HL-60 (cell line): ENCODE measurements at regions not wholly inside any gene's neighbourhood (a gene's known extent, or its start where the extent isn't known, plus 50 kb on each side); places are given as distances from the start of the nearest gene placed in this dataset.

ENCODE experiments used
- DNase-seq, 2 experiments: peaks; one replicate each; pipeline ENCODE4 v3.0.0-alpha.2; 2010 to 2020; ENCODE audit warnings: low read depth in 1 of 2, low spot score in 1 of 2
- H3K27ac ChIP-seq: fragments of 250-450 bp; sonication (Bioruptor Pico); replicated peaks from 2 replicates; pipeline ENCODE4 v1.5.1; 2020; ENCODE audit warnings: mild to moderate bottlenecking, moderate library complexity
- H3K27me3 ChIP-seq: fragments of 250-450 bp; sonication (Bioruptor Pico); 2 replicates; pipeline ENCODE4 v1.5.1; 2021; ENCODE audit warnings: mild to moderate bottlenecking, moderate library complexity; ENCODE audit not compliant: insufficient read depth, poor library complexity, severe bottlenecking
- H3K4me3 ChIP-seq: replicated peaks from 2 replicates; pipeline ENCODE4 v1.5.1; 2011; ENCODE audit warnings: mild to moderate bottlenecking, control low read depth, low read length; ENCODE audit not compliant: insufficient read depth
- CTCF ChIP-seq: IDR thresholded peaks from one replicate; pipeline ENCODE4 v1.5.1; 2011; ENCODE audit warnings: low read length, control low read depth, inconsistent platforms; ENCODE audit not compliant: insufficient read depth
- GABPA ChIP-seq: IDR thresholded peaks from 2 replicates; pipeline ENCODE4 v1.6.1; 2012; ENCODE audit warnings: low read depth
- POLR2AphosphoS5 ChIP-seq: IDR thresholded peaks from 2 replicates; pipeline ENCODE4 v1.6.1; 2012; ENCODE audit warnings: low read depth
- REST ChIP-seq: IDR thresholded peaks from 2 replicates; pipeline ENCODE4 v1.6.1; 2012; ENCODE audit warnings: low read depth; ENCODE audit not compliant: insufficient replicate concordance
- SPI1 ChIP-seq: IDR thresholded peaks from 2 replicates; pipeline ENCODE4 v1.6.1; 2012; ENCODE audit warnings: low read depth, mild to moderate bottlenecking, borderline replicate concordance

- Histone ChIP-seq H3K27ac (no peak overlapping the region), H3K4me3 (no peak overlapping the region), H3K27me3 (no peaks in the 10 kb centered on the region)
- TF ChIP-seq CTCF (no peak), SPI1 (no peak), REST (no peak), POLR2AphosphoS5 (no peak), GABPA (no peak)
- no peak for DNase-seq
Measured at GRCh38 chr15:91521548-91521947, 332.0 kb upstream of the SLCO3A1 start.

- H3K27ac ChIP-seq = no peak overlapping the region
- no peak for TF ChIP-seq CTCF
- no peak for TF ChIP-seq SPI1
- no peak for TF ChIP-seq POLR2AphosphoS5
- no peak for TF ChIP-seq REST
- no peak for TF ChIP-seq GABPA
- no peak overlapping the region for H3K4me3 ChIP-seq
- H3K27me3 ChIP-seq = no peaks in the 10 kb centered on the region
- DNase-seq = no peak
Measured at GRCh38 chr15:91521996-91522395, 331.5 kb upstream of the SLCO3A1 start.

- H3K27me3 ChIP-seq = no peaks in the 10 kb centered on the region
- DNase-seq = no peak
- no peak for TF ChIP-seq POLR2AphosphoS5
- no peak overlapping the region for H3K4me3 ChIP-seq
- no peak overlapping the region for H3K27ac ChIP-seq
Measured at GRCh38 chr15:91522605-91523332, 330.7 kb upstream of the SLCO3A1 start.

GRCh38 chr15:91523596-91523995, 329.9 kb upstream of the SLCO3A1 start:
- no peak for TF ChIP-seq CTCF
- no peak for TF ChIP-seq GABPA
- TF ChIP-seq REST = no peak
- TF ChIP-seq POLR2AphosphoS5 = no peak
- TF ChIP-seq SPI1 = no peak
- no peak overlapping the region for H3K4me3 ChIP-seq
- no peak for DNase-seq
- H3K27me3 ChIP-seq = no peaks in the 10 kb centered on the region
- no peak overlapping the region for H3K27ac ChIP-seq
